Sigmoid colon (tissue), 4 donors: ENCODE measurements at regions not wholly inside any gene's neighbourhood (a gene's known extent, or its start where the extent isn't known, plus 50 kb on each side); places are given as distances from the start of the nearest gene placed in this dataset.

Source experiments
- CTCF ChIP-seq, 4 experiments: fragments of 450-650 bp in 3 of 4; fragments of 200-600 bp in 1 of 4; IDR thresholded peaks; one replicate each; pipeline ENCODE4 v1.5.1; 2016 to 2019; ENCODE audit warnings: antibody characterized with exemption in 4 of 4, mild to moderate bottlenecking in 3 of 4, moderate library complexity in 2 of 4
- POLR2AphosphoS5 ChIP-seq, 4 donors: sonication (generic); formaldehyde crosslinking; IDR thresholded peaks; one replicate each; pipeline ENCODE4 v1.6.1; 2017; ENCODE audit warnings: antibody characterized with exemption in 4 of 4

- TF ChIP-seq POLR2AphosphoS5 (IDR thresholded peaks at IDR 0.05) = no peak
- no peak for TF ChIP-seq CTCF (IDR thresholded peaks at IDR 0.05)
Measured at GRCh38 chr6:112651239-112651638, 304.1 kb downstream of the RFPL4B start.
